Lower leg skin (tissue), 3 donors: ENCODE measurements at regions not wholly inside any gene's neighbourhood (a gene's known extent, or its start where the extent isn't known, plus 50 kb on each side); places are given as distances from the start of the nearest gene placed in this dataset.

Experiments
- POLR2A ChIP-seq, 2 donors: fragments of 450-650 bp; IDR thresholded peaks; one replicate each; pipeline ENCODE4 v1.6.1; 2016 to 2017; ENCODE audit warnings: antibody characterized with exemption in 2 of 2, mild to moderate bottlenecking in 1 of 2, moderate library complexity in 1 of 2
- TF ChIP-seq, protein P1 (sequence below), 3 donors: fragments of 450-650 bp; IDR thresholded peaks; one replicate each; pipeline ENCODE4 v1.5.1; 2016; ENCODE audit warnings: antibody characterized with exemption in 3 of 3, mild to moderate bottlenecking in 3 of 3, moderate library complexity in 2 of 3

DNA sequence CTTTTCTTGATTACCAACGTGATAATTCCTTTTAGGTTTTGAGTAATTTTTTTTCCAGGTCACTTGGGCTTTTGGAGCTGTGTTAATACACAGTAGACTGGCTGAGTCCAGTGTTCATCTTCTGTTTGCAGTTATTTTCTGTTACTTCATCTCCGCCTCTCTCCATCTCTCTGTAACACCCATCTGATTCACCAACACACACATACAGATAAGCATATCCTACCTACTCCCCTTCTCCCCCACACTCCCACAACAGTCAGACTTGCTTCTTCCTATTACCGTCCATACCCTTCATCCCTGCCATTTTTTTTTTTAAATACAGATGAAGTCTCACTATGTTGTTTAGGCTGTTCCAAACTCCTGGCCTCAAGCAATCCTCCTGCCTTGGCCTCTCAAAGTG, 72.7 kb upstream of the MANSC4 start:
- TF ChIP-seq POLR2A (IDR thresholded peaks at IDR 0.05), result no peak
- TF ChIP-seq, protein P1, sequence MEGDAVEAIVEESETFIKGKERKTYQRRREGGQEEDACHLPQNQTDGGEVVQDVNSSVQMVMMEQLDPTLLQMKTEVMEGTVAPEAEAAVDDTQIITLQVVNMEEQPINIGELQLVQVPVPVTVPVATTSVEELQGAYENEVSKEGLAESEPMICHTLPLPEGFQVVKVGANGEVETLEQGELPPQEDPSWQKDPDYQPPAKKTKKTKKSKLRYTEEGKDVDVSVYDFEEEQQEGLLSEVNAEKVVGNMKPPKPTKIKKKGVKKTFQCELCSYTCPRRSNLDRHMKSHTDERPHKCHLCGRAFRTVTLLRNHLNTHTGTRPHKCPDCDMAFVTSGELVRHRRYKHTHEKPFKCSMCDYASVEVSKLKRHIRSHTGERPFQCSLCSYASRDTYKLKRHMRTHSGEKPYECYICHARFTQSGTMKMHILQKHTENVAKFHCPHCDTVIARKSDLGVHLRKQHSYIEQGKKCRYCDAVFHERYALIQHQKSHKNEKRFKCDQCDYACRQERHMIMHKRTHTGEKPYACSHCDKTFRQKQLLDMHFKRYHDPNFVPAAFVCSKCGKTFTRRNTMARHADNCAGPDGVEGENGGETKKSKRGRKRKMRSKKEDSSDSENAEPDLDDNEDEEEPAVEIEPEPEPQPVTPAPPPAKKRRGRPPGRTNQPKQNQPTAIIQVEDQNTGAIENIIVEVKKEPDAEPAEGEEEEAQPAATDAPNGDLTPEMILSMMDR (IDR thresholded peaks at IDR 0.05), result no peak
